ENCODE measurements at regions not wholly inside any gene's neighbourhood (a gene's known extent, or its start where the extent isn't known, plus 50 kb on each side); places are given as distances from the start of the nearest gene placed in this dataset.

GRCh38 chr20:51262240-51262639 is 239.3 kb upstream of the KCNG1 start:
- Histone ChIP-seq H3K9me3 (replicated peaks; ENCODE audit: low read length) (no peaks in the 10 kb centered on the region), H3K4me3 (ENCODE audit: low read length) (no peak overlapping the region), H3K27me3 (ENCODE audit: control insufficient read depth, insufficient read depth, low read length) (peaks cover 54% of the 10 kb centered on the region), H3K4me1 (ENCODE audit: control insufficient read depth, insufficient read depth, low read length) (no peaks in the 10 kb centered on the region), H3K36me3 (ENCODE audit: insufficient read depth, low read length) (no peaks in the 10 kb centered on the region), H3K4me2 (ENCODE audit: low read length) (no peak overlapping the region), H3K9ac (ENCODE audit: low read depth, low read length) (no peak overlapping the region)

- H3K4me1 ChIP-seq (ENCODE audit: control insufficient read depth, insufficient read depth, low read length), result no peaks in the 10 kb centered on the region
- H3K4me2 ChIP-seq (ENCODE audit: low read length), result no peak overlapping the region
- H3K9me3 ChIP-seq (replicated peaks; ENCODE audit: low read length), result no peaks in the 10 kb centered on the region
- H3K4me3 ChIP-seq (ENCODE audit: low read length), result no peak overlapping the region
- H3K27me3 ChIP-seq (ENCODE audit: control insufficient read depth, insufficient read depth, low read length), result peaks cover 68% of the 10 kb centered on the region
- H3K36me3 ChIP-seq (ENCODE audit: insufficient read depth, low read length), result no peaks in the 10 kb centered on the region
- H3K9ac ChIP-seq (ENCODE audit: low read depth, low read length), result no peak overlapping the region
Observed at GRCh38 chr20:51259455-51259854, 236.5 kb upstream of the KCNG1 start.

- Histone ChIP-seq H3K4me1 (ENCODE audit: control insufficient read depth, insufficient read depth, low read length) (no peaks in the 10 kb centered on the region), H3K36me3 (ENCODE audit: insufficient read depth, low read length) (no peaks in the 10 kb centered on the region), H3K27me3 (ENCODE audit: control insufficient read depth, insufficient read depth, low read length) (peaks cover 76% of the 10 kb centered on the region), H3K9ac (ENCODE audit: low read depth, low read length) (no peak overlapping the region), H3K4me3 (ENCODE audit: low read length) (no peak overlapping the region), H3K9me3 (replicated peaks; ENCODE audit: low read length) (no peaks in the 10 kb centered on the region), H3K4me2 (ENCODE audit: low read length) (no peak overlapping the region)
Observed at GRCh38 chr20:51258582-51259165, 235.8 kb upstream of the KCNG1 start.

GRCh38 chr20:51255417-51255816 is 232.5 kb upstream of the KCNG1 start:
- H3K4me1 ChIP-seq (ENCODE audit: control insufficient read depth, insufficient read depth, low read length), result no peaks in the 10 kb centered on the region
- no peak overlapping the region for H3K9ac ChIP-seq (ENCODE audit: low read depth, low read length)
- no peak overlapping the region for H3K4me2 ChIP-seq (ENCODE audit: low read length)
- no peak overlapping the region for H3K4me3 ChIP-seq (ENCODE audit: low read length)
- H3K27me3 ChIP-seq (ENCODE audit: control insufficient read depth, insufficient read depth, low read length), result peaks cover 79% of the 10 kb centered on the region
- no peaks in the 10 kb centered on the region for H3K9me3 ChIP-seq (replicated peaks; ENCODE audit: low read length)
- no peaks in the 10 kb centered on the region for H3K36me3 ChIP-seq (ENCODE audit: insufficient read depth, low read length)

GRCh38 chr20:51253280-51253679 is 230.4 kb upstream of the KCNG1 start:
- H3K9me3 ChIP-seq (replicated peaks; ENCODE audit: low read length), result no peaks in the 10 kb centered on the region

GRCh38 chr20:51249781-51250180 is 226.9 kb upstream of the KCNG1 start:
- no peak overlapping the region for H3K4me3 ChIP-seq (ENCODE audit: low read length)
- no peaks in the 10 kb centered on the region for H3K36me3 ChIP-seq (ENCODE audit: insufficient read depth, low read length)
- H3K9me3 ChIP-seq (replicated peaks; ENCODE audit: low read length), result no peaks in the 10 kb centered on the region
- H3K4me1 ChIP-seq (ENCODE audit: control insufficient read depth, insufficient read depth, low read length), result no peaks in the 10 kb centered on the region
- H3K9ac ChIP-seq (ENCODE audit: low read depth, low read length), result no peak overlapping the region
- peaks cover 72% of the 10 kb centered on the region for H3K27me3 ChIP-seq (ENCODE audit: control insufficient read depth, insufficient read depth, low read length)
- no peak overlapping the region for H3K4me2 ChIP-seq (ENCODE audit: low read length)

More at GRCh38 chr20:51253280-51253679, 230.4 kb upstream of the KCNG1 start:
- H3K4me3 ChIP-seq (ENCODE audit: low read length), result no peak overlapping the region
- H3K4me1 ChIP-seq (ENCODE audit: control insufficient read depth, insufficient read depth, low read length), result no peaks in the 10 kb centered on the region
- H3K4me2 ChIP-seq (ENCODE audit: low read length), result no peak overlapping the region
- no peak overlapping the region for H3K9ac ChIP-seq (ENCODE audit: low read depth, low read length)
- no peaks in the 10 kb centered on the region for H3K36me3 ChIP-seq (ENCODE audit: insufficient read depth, low read length)
- peaks cover 78% of the 10 kb centered on the region for H3K27me3 ChIP-seq (ENCODE audit: control insufficient read depth, insufficient read depth, low read length)

GRCh38 chr20:51249215-51249614 is 226.3 kb upstream of the KCNG1 start:
- Histone ChIP-seq H3K36me3 (ENCODE audit: insufficient read depth, low read length) (no peaks in the 10 kb centered on the region), H3K4me3 (ENCODE audit: low read length) (no peak overlapping the region), H3K27me3 (ENCODE audit: control insufficient read depth, insufficient read depth, low read length) (peaks cover 66% of the 10 kb centered on the region), H3K4me1 (ENCODE audit: control insufficient read depth, insufficient read depth, low read length) (no peaks in the 10 kb centered on the region), H3K4me2 (ENCODE audit: low read length) (no peak overlapping the region), H3K9ac (ENCODE audit: low read depth, low read length) (no peak overlapping the region), H3K9me3 (replicated peaks; ENCODE audit: low read length) (no peaks in the 10 kb centered on the region)

GRCh38 chr20:51244466-51244865 is 221.6 kb upstream of the KCNG1 start:
- Histone ChIP-seq H3K9me3 (replicated peaks; ENCODE audit: low read length) (peaks cover 8% of the 10 kb centered on the region), H3K27me3 (ENCODE audit: control insufficient read depth, insufficient read depth, low read length) (peaks cover 66% of the 10 kb centered on the region), H3K9ac (ENCODE audit: low read depth, low read length) (no peak overlapping the region), H3K4me2 (ENCODE audit: low read length) (no peak overlapping the region), H3K4me3 (ENCODE audit: low read length) (no peak overlapping the region), H3K4me1 (ENCODE audit: control insufficient read depth, insufficient read depth, low read length) (no peaks in the 10 kb centered on the region), H3K36me3 (ENCODE audit: insufficient read depth, low read length) (no peaks in the 10 kb centered on the region)

GRCh38 chr20:51238675-51239305 is 215.9 kb upstream of the KCNG1 start:
- Histone ChIP-seq H3K4me3 (ENCODE audit: low read length) (no peak overlapping the region), H3K4me2 (ENCODE audit: low read length) (no peak overlapping the region), H3K9me3 (replicated peaks; ENCODE audit: low read length) (peaks cover 8% of the 10 kb centered on the region), H3K4me1 (ENCODE audit: control insufficient read depth, insufficient read depth, low read length) (no peaks in the 10 kb centered on the region), H3K9ac (ENCODE audit: low read depth, low read length) (no peak overlapping the region), H3K36me3 (ENCODE audit: insufficient read depth, low read length) (no peaks in the 10 kb centered on the region), H3K27me3 (ENCODE audit: control insufficient read depth, insufficient read depth, low read length) (peaks cover 56% of the 10 kb centered on the region)

GRCh38 chr20:51237791-51238190 is 214.9 kb upstream of the KCNG1 start:
- no peaks in the 10 kb centered on the region for H3K4me1 ChIP-seq (ENCODE audit: control insufficient read depth, insufficient read depth, low read length)
- no peak overlapping the region for H3K4me2 ChIP-seq (ENCODE audit: low read length)
- no peak overlapping the region for H3K4me3 ChIP-seq (ENCODE audit: low read length)
- peaks cover 8% of the 10 kb centered on the region for H3K9me3 ChIP-seq (replicated peaks; ENCODE audit: low read length)
- peaks cover 57% of the 10 kb centered on the region for H3K27me3 ChIP-seq (ENCODE audit: control insufficient read depth, insufficient read depth, low read length)
- H3K9ac ChIP-seq (ENCODE audit: low read depth, low read length), result no peak overlapping the region
- H3K36me3 ChIP-seq (ENCODE audit: insufficient read depth, low read length), result no peaks in the 10 kb centered on the region

- no peaks in the 10 kb centered on the region for H3K36me3 ChIP-seq (ENCODE audit: insufficient read depth, low read length)
- no peak overlapping the region for H3K4me3 ChIP-seq (ENCODE audit: low read length)
- no peak overlapping the region for H3K9ac ChIP-seq (ENCODE audit: low read depth, low read length)
- H3K4me2 ChIP-seq (ENCODE audit: low read length), result no peak overlapping the region
- H3K9me3 ChIP-seq (replicated peaks; ENCODE audit: low read length), result peaks cover 3% of the 10 kb centered on the region
- H3K27me3 ChIP-seq (ENCODE audit: control insufficient read depth, insufficient read depth, low read length), result peaks cover 54% of the 10 kb centered on the region
- H3K4me1 ChIP-seq (ENCODE audit: control insufficient read depth, insufficient read depth, low read length), result no peaks in the 10 kb centered on the region
Observed at GRCh38 chr20:51237278-51237677, 214.4 kb upstream of the KCNG1 start.

GRCh38 chr20:51236421-51236820 is 213.5 kb upstream of the KCNG1 start:
- no peaks in the 10 kb centered on the region for H3K36me3 ChIP-seq (ENCODE audit: insufficient read depth, low read length)
- H3K4me2 ChIP-seq (ENCODE audit: low read length), result no peak overlapping the region
- no peak overlapping the region for H3K9ac ChIP-seq (ENCODE audit: low read depth, low read length)
- H3K9me3 ChIP-seq (replicated peaks; ENCODE audit: low read length), result no peaks in the 10 kb centered on the region
- H3K4me1 ChIP-seq (ENCODE audit: control insufficient read depth, insufficient read depth, low read length), result no peaks in the 10 kb centered on the region
- no peak overlapping the region for H3K4me3 ChIP-seq (ENCODE audit: low read length)
- peaks cover 53% of the 10 kb centered on the region for H3K27me3 ChIP-seq (ENCODE audit: control insufficient read depth, insufficient read depth, low read length)

Data from skeletal muscle satellite cell (primary cell).